ENCODE measurements at regions not wholly inside any gene's neighbourhood (a gene's known extent, or its start where the extent isn't known, plus 50 kb on each side); places are given as distances from the start of the nearest gene placed in this dataset.
A peak's percentile ranks its signal among the peaks of the same experiment; 100 is the strongest.

DNA sequence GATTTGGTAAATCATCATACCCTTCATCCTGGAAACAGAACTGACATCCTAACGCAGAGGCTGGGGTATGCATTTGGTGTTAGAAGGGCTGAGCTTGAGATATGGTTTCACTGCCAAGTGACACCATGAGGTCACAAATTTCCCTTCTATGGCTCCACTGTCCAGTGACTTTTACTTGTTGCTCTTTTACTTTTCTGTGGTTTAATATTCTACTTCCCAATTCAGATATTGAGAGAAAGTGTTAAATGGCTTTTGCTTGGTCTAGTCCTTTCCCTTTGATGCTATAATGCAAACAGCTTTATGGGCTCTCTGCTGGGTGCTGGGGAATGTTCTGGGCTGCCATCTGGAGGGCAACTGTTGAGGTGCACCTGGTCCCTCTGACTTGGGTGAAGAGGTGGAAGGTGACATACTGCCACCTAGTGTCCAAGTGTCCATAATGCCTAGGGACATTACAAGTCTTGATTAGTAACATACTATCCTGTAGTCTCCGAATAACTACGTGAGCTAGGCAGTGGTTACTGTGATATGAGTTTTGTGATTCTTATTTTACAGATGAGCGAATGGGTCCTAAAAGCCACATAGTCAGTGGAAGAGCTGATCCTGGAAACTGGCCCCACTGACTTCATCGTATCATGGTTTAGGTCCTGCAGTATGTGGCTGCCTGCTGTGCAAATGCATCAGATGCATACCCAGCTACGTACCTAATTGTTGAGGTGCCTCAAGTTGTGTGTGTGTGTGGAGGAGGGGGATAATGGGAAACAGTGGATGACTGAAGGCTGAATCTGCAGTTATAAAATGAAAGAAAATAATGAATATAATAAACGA, 149.1 kb upstream of the RAG2 start (continued):
- TF ChIP-seq, protein P1, sequence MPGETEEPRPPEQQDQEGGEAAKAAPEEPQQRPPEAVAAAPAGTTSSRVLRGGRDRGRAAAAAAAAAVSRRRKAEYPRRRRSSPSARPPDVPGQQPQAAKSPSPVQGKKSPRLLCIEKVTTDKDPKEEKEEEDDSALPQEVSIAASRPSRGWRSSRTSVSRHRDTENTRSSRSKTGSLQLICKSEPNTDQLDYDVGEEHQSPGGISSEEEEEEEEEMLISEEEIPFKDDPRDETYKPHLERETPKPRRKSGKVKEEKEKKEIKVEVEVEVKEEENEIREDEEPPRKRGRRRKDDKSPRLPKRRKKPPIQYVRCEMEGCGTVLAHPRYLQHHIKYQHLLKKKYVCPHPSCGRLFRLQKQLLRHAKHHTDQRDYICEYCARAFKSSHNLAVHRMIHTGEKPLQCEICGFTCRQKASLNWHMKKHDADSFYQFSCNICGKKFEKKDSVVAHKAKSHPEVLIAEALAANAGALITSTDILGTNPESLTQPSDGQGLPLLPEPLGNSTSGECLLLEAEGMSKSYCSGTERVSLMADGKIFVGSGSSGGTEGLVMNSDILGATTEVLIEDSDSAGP (CRISPR knock-in tag; IDR thresholded peaks at IDR 0.05; ENCODE audit: borderline replicate concordance) = no peak; the same call in 1 of the 2 replicates
- TF ChIP-seq, protein P2, sequence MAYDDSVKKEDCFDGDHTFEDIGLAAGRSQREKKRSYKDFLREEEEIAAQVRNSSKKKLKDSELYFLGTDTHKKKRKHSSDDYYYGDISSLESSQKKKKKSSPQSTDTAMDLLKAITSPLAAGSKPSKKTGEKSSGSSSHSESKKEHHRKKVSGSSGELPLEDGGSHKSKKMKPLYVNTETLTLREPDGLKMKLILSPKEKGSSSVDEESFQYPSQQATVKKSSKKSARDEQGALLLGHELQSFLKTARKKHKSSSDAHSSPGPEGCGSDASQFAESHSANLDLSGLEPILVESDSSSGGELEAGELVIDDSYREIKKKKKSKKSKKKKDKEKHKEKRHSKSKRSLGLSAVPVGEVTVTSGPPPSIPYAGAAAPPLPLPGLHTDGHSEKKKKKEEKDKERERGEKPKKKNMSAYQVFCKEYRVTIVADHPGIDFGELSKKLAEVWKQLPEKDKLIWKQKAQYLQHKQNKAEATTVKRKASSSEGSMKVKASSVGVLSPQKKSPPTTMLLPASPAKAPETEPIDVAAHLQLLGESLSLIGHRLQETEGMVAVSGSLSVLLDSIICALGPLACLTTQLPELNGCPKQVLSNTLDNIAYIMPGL (CRISPR knock-in tag; IDR thresholded peaks at IDR 0.05; ENCODE audit: borderline replicate concordance in 1 of 2, low read depth in 1 of 2) = peak; percentile 59; a peak in 3 of 4 replicates
- TF ChIP-seq STAG1 (CRISPR knock-in tag; IDR thresholded peaks at IDR 0.05) (peak; percentile 70), SMC3 (IDR thresholded peaks at IDR 0.05; ENCODE audit: low read length) (peak; percentile 96)

DNA sequence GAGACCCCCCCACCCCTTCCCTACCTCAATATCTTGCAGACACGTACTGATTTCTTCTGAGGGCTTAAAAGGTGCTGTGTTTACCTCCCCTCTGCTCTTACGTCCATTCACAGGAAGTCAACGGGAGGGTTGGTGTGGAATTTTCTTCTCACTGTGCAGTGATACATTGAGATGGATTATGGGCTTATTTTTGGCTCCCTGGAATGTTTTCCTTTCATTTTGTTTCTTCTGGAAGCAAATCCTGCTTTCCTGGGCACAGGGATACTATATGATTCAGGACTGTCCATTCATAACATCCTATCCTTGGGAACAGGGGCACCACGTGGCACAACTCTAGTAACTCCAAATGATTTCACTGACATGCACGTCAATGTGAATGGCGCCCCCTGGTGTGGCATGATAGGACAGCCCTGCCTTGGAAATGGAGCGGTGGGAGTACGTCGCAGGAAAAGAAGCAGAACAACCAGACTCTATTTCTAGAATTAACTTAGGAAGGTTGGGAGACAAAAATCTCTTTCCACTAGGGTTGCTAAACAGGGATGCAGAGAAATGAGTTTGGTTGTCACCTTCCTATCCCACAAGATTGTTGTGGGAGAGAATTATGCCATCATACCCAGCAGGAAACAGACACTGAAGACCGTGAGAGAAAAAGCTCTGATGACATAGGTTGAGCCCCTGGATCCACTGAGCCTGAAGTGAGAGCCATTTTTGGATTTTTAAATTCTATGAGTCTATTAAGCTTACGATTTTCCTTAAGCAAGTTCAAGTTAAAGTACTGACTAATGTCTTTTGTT, 146.5 kb upstream of the RAG2 start:
- no peak overlapping the region for H2AFZ ChIP-seq (ENCODE audit: low read length)
- H4K20me1 ChIP-seq (ENCODE audit: insufficient read depth, low read length) = no peaks in the 10 kb centered on the region
- no peak overlapping the region for H3K4me2 ChIP-seq (ENCODE audit: low read depth, low read length)
- H3K79me2 ChIP-seq (ENCODE audit: insufficient read depth, low read length) = no peaks in the 10 kb centered on the region
- ChIA-PET POLR2A (no interaction called here), CTCF (ENCODE audit: low intra/inter-chr PET ratio, low total read pairs) (interaction anchor here (1.5 to 6.4 kb wide), 2 partner anchors 42 to 180 kb away, joined by 14 to 106 read pairs; no protein-coding TSS in a partner anchor)
- H3K27ac ChIP-seq (ENCODE audit: extremely low read length, insufficient read depth, low read length) = no peak overlapping the region
- BruUV-seq (replicated peaks) = no TSS peak
- intact Hi-C loops (cut with micrococcal nuclease; ENCODE audit: unreplicated experiment) (no loop called here), in situ Hi-C loops (cut with HindIII; ENCODE audit: extremely low pct_ligation_motif_present, low pct_unique_long_range_greater_than_20kb) (loop anchor here (5.0 kb wide), 2 partner anchors 42 to 182 kb away; no protein-coding TSS in a partner anchor)
- WGBS (ENCODE audit: low lambda C conversion rate) = 6% methylated on average over 11 of the region's 11 CpGs
- DNase-seq (ENCODE audit: low spot score) = peak; percentile 52
- peak; percentile 83 for ATAC-seq
- H3K4me3 ChIP-seq (replicated peaks in 1 of 3; ENCODE audit: insufficient read depth in 1 of 3, low read depth in 2 of 3, low read length in 3 of 3) = no peak overlapping the region
- no peaks in the 10 kb centered on the region for H3K4me1 ChIP-seq (ENCODE audit: insufficient read depth, low read length)
- H3K9ac ChIP-seq (ENCODE audit: insufficient read depth, low read depth, low read length) = no peak overlapping the region
- peak; percentile 42 for FAIRE-seq
- no peaks in the 10 kb centered on the region for H3K27me3 ChIP-seq (ENCODE audit: control insufficient read depth in 1 of 2, insufficient read depth in 2 of 2, low read length in 2 of 2)
- H3K36me3 ChIP-seq (replicated peaks in 1 of 2; ENCODE audit: control insufficient read depth in 1 of 2, insufficient read depth in 2 of 2, low read length in 2 of 2) = no peaks in the 10 kb centered on the region
- H3K9me3 ChIP-seq (ENCODE audit: low read length) = no peaks in the 10 kb centered on the region
- TF ChIP-seq ZNF367 (CRISPR knock-in tag; IDR thresholded peaks at IDR 0.05; ENCODE audit: borderline replicate concordance) = no peak
- TF ChIP-seq CREB1 (IDR thresholded peaks at IDR 0.05) = no peak
- TF ChIP-seq CREB1 (CRISPR knock-in tag; IDR thresholded peaks at IDR 0.05) = peak; percentile 24; the same call in 1 of the 2 replicates
- TF ChIP-seq, protein P3, sequence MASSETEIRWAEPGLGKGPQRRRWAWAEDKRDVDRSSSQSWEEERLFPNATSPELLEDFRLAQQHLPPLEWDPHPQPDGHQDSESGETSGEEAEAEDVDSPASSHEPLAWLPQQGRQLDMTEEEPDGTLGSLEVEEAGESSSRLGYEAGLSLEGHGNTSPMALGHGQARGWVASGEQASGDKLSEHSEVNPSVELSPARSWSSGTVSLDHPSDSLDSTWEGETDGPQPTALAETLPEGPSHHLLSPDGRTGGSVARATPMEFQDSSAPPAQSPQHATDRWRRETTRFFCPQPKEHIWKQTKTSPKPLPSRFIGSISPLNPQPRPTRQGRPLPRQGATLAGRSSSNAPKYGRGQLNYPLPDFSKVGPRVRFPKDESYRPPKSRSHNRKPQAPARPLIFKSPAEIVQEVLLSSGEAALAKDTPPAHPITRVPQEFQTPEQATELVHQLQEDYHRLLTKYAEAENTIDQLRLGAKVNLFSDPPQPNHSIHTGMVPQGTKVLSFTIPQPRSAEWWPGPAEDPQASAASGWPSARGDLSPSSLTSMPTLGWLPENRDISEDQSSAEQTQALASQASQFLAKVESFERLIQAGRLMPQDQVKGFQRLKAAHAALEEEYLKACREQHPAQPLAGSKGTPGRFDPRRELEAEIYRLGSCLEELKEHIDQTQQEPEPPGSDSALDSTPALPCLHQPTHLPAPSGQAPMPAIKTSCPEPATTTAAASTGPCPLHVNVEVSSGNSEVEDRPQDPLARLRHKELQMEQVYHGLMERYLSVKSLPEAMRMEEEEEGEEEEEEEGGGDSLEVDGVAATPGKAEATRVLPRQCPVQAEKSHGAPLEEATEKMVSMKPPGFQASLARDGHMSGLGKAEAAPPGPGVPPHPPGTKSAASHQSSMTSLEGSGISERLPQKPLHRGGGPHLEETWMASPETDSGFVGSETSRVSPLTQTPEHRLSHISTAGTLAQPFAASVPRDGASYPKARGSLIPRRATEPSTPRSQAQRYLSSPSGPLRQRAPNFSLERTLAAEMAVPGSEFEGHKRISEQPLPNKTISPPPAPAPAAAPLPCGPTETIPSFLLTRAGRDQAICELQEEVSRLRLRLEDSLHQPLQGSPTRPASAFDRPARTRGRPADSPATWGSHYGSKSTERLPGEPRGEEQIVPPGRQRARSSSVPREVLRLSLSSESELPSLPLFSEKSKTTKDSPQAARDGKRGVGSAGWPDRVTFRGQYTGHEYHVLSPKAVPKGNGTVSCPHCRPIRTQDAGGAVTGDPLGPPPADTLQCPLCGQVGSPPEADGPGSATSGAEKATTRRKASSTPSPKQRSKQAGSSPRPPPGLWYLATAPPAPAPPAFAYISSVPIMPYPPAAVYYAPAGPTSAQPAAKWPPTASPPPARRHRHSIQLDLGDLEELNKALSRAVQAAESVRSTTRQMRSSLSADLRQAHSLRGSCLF (CRISPR knock-in tag; IDR thresholded peaks at IDR 0.05; ENCODE audit: borderline replicate concordance) = no peak
- no peak for TF ChIP-seq POLR2G (IDR thresholded peaks at IDR 0.05; ENCODE audit: low read depth, low read length)
- peak; percentile 63; the same call in 1 of the 2 replicates for TF ChIP-seq SMC3 (IDR thresholded peaks at IDR 0.05; ENCODE audit: low read length)
- TF ChIP-seq ZNF629 (CRISPR knock-in tag; conservative IDR thresholded peaks at IDR 0.05) = no peak
- TF ChIP-seq XRCC5 (optimal IDR thresholded peaks at IDR 0.05; ENCODE audit: low read length) = peak; percentile 54
- TF ChIP-seq STAG1 (CRISPR knock-in tag; IDR thresholded peaks at IDR 0.05) = peak; percentile 20; the same call in 1 of the 2 replicates

Data from HepG2 (cell line).